HG03457 (cell line): ENCODE measurements at regions not wholly inside any gene's neighbourhood (a gene's known extent, or its start where the extent isn't known, plus 50 kb on each side); places are given as distances from the start of the nearest gene placed in this dataset.

Source experiments
- ATAC-seq: cut with Tn5 transposase; IDR thresholded peaks from one replicate; pipeline ENCODE4 v1.9.1; 2021; ENCODE audit warnings: moderate number of reproducible peaks; ENCODE audit not compliant: unreplicated experiment

DNA sequence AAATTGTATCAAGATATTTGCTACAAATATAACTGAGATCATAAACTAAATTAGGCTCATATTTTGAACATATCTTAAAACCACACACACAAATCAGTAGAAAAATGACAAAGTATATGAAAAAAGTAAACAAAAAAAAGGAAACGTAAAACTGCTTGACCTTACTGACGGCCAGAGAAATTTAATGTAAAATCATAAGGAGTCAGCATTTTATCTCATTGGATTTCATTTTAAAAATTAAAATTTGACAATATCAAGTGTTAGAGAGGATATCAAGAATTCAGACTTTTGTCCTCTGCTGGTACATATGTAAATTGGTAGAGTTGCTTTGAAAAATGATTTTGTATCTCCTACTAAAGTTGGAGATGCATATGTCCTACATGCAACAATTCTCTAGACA lies 209.2 kb upstream of the ZC3H15 start:
- no peak for ATAC-seq

DNA sequence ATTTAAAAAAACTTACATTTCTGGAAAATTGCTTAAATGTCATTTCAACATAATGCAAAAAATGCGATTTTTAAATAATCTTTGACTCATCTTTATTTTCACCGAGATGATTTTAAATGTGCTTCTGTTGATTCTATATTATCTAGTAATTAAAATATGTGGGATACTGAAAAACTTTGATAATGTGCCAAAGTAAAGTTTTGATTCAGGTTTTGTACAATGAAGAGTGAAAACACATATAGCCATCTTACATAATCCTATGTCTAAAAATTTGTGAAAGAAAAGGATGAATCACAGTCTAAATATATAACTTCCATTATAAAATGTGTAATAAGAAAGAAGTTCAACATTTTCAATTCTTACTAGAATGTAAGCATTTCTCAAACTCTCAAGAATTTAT lies 204.3 kb upstream of the ZC3H15 start:
- ATAC-seq: no peak

GRCh38 chr2:186294248-186294888 lies 191.7 kb upstream of the ZC3H15 start:
- ATAC-seq: no peak

DNA sequence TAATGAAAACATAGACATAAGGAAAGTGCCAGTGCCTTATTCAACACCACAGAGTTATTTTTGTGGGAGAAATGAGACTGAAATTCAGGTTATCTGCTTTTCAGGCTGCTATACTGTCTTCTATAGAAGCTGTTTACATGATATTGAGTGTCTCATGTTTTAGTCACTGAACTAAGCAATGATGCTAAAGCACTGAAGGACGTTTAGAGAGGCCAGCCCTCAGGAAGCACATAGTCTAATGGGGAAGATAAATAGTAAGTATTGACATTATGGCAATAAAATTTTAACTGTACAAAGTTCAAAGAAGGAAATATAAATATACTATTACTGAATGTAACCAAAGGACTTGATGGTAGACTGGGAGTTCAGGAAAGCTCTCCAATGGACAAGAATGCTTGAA lies 186.4 kb upstream of the ZC3H15 start:
- ATAC-seq: no peak

- ATAC-seq: no peak
Measured at GRCh38 chr2:186302263-186302662, 183.8 kb upstream of the ZC3H15 start.

GRCh38 chr2:186303091-186303490 lies 183.0 kb upstream of the ZC3H15 start:
- ATAC-seq: no peak

DNA sequence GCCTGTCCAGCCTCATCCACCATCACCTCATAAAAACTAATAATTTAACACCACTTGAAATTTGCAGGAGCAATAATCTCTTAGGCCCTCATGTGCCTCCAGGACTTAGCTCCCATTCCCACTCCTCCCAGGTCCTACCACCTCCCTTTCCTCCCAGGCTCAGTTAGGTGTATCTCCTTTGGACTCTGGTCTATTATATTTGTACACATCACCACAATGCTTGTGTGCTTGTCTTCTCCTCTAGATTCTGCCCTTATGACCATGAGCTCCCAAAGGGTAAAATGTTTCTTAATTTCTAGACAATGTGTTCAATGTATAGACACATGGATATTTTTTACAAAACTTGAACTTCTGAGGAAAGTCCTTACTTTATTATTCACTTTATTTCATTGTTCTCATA lies 182.0 kb upstream of the ZC3H15 start:
- no peak for ATAC-seq

DNA sequence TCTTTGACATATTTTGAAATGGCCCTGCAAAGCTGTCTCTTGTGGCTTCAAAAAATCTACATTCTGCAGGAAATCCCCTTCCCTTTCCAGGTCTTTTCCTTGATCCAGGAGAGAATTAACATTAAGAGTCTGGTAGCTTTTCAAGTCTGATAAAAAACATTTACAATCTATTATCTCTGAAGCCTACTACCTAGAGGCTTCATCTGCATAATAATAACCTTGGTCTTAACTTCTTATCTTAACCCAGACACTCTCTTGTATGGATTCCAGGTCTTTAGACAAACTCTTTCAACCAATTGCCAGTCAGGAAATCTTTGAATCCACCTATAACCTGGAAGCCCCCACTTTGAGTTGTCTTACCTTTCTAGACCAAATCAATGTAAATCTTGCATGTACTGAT lies 179.3 kb upstream of the ZC3H15 start:
- no peak for ATAC-seq

DNA sequence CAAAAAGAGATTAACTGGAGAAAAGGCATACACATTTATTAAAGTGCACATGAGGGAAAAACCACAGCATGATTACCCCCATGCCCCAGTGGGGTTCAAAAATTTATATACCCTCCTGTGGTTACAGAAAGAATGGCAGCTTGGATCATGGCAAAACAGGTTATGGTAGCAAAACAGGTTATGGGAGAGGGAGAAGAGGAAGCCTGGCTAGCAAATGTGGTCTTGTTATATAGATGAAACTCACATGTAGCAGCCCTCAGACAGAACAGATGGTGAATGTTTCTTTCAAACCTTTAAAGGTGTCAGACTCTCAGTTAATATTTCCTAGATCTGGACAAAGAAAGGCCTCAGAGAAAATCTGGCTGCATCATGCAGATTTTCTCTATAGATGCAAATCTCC lies 178.2 kb upstream of the ZC3H15 start:
- ATAC-seq: peak; percentile 60

- peak; percentile 14 for ATAC-seq
Measured at GRCh38 chr2:186308347-186308746, 177.7 kb upstream of the ZC3H15 start.

- no peak for ATAC-seq
Measured at GRCh38 chr2:186309901-186310300, 176.2 kb upstream of the ZC3H15 start.

GRCh38 chr2:186319105-186319504 lies 167.0 kb upstream of the ZC3H15 start:
- no peak for ATAC-seq

DNA sequence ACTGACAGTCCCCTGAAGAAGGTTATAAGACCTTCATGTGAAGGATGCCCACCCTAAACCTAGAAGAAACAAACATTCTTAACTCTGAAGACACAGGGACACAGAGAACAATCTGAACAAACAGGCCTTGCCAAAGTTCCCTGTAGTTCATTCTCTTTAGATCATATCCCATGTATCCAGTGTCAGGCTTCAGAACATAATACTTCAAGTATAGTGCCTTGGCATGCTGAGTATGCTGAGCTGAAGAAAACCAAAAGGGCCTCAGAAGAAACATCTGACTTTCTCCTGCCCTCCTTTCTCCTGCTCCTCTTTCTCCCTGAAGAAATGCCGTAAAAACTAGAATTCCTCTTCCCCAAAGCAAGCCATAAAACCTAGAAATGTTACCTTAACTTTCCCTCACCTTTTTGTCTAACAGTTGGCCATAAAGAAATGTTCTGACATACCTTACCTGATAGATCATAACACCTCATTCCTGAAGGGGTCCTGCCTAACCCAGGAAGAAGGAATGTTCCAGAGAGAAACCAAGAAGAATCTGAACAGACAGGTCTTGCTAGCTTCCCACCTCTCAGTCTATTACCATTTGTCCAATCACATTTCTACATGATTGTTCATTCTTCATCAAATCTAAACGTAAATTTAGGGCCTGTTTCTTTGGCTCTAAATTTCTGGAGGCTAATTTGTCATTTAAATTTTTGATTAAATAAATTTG lies 160.1 kb upstream of the ZC3H15 start:
- ATAC-seq: no peak

DNA sequence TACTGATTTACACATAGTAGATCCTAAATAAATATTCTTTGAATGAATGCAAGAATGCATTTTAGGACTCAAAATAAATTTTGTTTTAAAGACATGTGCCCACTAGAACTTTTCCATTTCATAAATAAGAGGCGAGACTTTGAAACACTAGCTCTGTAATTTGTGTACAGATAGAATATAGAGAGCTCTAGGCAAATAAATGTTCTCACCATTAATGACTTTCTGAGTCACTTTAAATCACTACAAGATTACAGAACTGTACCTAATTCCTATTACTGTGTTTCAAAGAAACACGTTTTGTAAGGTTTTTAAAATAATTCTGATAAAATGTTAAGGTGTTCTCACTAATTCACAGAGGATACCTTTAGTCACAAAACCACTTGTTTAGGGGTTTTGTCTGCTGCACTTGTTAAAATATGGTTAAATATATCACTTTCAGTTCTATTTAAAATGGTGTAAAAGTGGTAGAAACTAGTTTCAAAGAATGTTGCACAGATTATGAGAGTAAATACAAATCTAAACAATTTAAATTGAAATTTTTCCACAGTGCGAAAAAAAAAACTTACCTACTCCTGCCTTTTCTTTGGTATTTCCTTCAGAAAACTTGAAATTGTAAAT lies 158.7 kb upstream of the ZC3H15 start:
- no peak for ATAC-seq

GRCh38 chr2:186328838-186329237 lies 157.2 kb upstream of the ZC3H15 start:
- ATAC-seq: no peak

- ATAC-seq: no peak
Measured at GRCh38 chr2:186330050-186330449, 156.0 kb upstream of the ZC3H15 start.

DNA sequence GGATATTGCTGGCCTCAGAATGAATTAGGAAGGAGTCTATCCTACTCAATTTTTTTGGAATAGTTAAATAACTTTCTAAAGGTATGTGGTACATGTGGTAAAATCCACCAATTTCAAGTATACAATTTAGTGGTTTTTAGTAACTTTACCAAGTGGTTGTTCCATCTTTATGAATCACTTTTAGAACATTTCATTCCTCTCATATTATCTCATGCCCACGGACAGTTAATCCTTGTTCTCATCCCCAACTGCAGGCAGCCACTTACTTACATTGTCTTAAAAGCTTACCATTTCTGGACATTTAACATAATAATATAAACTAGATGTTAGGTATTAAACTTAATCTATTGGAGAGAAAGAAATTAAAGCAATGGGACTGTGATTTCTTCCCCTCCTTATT lies 146.3 kb upstream of the ZC3H15 start:
- ATAC-seq: no peak

DNA sequence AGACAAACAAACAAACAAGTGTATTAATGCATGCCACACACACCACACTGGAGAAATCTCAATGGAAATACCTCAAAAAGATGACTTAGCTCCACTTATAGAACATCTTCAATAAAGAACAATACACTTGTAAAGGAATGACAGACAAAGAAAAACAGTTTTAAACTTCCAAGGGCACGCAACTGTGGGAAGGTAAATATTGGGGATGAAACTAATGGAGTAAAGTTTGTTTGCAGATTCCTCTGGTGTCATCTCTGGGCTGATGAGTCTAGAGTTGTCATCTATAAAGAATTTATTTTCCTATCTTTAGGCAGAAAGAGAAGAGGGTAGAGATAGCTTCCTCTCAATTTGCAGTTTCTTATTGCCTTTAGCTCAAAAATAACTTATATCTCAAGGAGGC lies 144.0 kb upstream of the ZC3H15 start:
- no peak for ATAC-seq

DNA sequence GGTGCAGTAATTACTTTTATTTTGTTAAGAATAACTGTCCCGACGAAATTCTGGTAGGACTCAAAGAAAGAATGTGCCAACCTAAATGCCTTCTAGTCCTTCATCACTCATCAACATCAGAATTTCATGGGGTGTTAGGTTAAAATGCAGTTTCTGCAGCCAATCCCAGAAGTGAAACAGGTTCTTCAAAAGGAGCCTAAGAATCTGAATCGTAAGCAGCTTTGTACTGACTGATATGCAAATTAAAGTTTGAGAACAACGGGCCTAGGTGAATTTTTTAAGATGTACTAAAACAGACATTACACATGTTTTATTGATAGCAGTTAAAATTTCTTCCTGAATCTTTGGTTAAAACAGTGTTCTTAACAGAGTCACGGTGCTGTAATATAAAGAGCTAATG lies 140.3 kb upstream of the ZC3H15 start:
- no peak for ATAC-seq

- no peak for ATAC-seq
Measured at GRCh38 chr2:186346216-186346615, 139.8 kb upstream of the ZC3H15 start.

- ATAC-seq: no peak
Measured at GRCh38 chr2:186347472-186347871, 138.6 kb upstream of the ZC3H15 start.

- ATAC-seq: no peak
Measured at GRCh38 chr2:186348200-186348599, 137.9 kb upstream of the ZC3H15 start.
